ENCODE measurements at regions not wholly inside any gene's neighbourhood (a gene's known extent, or its start where the extent isn't known, plus 50 kb on each side); places are given as distances from the start of the nearest gene placed in this dataset.

- TF ChIP-seq EP300 (IDR thresholded peaks at IDR 0.05; ENCODE audit: borderline replicate concordance in 1 of 2, low read depth in 2 of 2, low read length in 2 of 2) (no peak), SP1 (IDR thresholded peaks at IDR 0.05; ENCODE audit: low read depth, low read length) (no peak), CTBP2 (IDR thresholded peaks at IDR 0.05; ENCODE audit: borderline replicate concordance, insufficient read depth, insufficient read length, low read length) (no peak), BACH1 (IDR thresholded peaks at IDR 0.05; ENCODE audit: low read length) (no peak), SIX5 (IDR thresholded peaks at IDR 0.05; ENCODE audit: low read depth, low read length) (no peak), MAX (IDR thresholded peaks at IDR 0.05) (no peak), EZH2 (IDR thresholded peaks at IDR 0.05; ENCODE audit: low read depth, low read length, severe bottlenecking) (no peak), POLR2A (IDR thresholded peaks at IDR 0.05; ENCODE audit: control extremely low read depth in 1 of 2, low read depth in 2 of 2, low read length in 2 of 2) (no peak)
Measured at GRCh38 chr3:177744873-177745606, 547.8 kb upstream of the TBL1XR1 start (continued).
